SK-N-SH treated with all-trans-retinoic acid at 6 μM for 48 hours (cell line): ENCODE measurements at regions not wholly inside any gene's neighbourhood (a gene's known extent, or its start where the extent isn't known, plus 50 kb on each side); places are given as distances from the start of the nearest gene placed in this dataset.

ENCODE experiments used
- ATAC-seq: fragments of 200-7000 bp; cut with Tn5 transposase; 3 replicates; pipeline ENCODE4 v1.9.1; 2020; ENCODE audit warnings: mild to moderate bottlenecking, moderate library complexity
- ARNTL ChIP-seq: fragments of 450-650 bp; formaldehyde crosslinking; IDR thresholded peaks from 2 replicates; pipeline ENCODE4 v1.5.0; 2020; ENCODE audit warnings: low read depth, mild to moderate bottlenecking, moderate library complexity, borderline replicate concordance
- BACH2 ChIP-seq: fragments of 250-450 bp; sonication (Bioruptor Pico); IDR thresholded peaks from 2 replicates; pipeline ENCODE4 v1.9.0; 2021; ENCODE audit warnings: mild to moderate bottlenecking, borderline replicate concordance
- CREB5 ChIP-seq: fragments of 250-450 bp; sonication (Bioruptor Pico); IDR thresholded peaks from 2 replicates; pipeline ENCODE4 v1.5.1; 2020; ENCODE audit warnings: low read depth, mild to moderate bottlenecking, moderate library complexity
- CSDC2 ChIP-seq: fragments of 250-450 bp; sonication (Bioruptor Pico); IDR thresholded peaks from 2 replicates; pipeline ENCODE4 v1.5.0; 2020; ENCODE audit warnings: mild to moderate bottlenecking, moderate library complexity
- CSRNP3 ChIP-seq: fragments of 250-450 bp; sonication (Bioruptor Pico); IDR thresholded peaks from 2 replicates; pipeline ENCODE4 v1.5.1; 2021; ENCODE audit warnings: mild to moderate bottlenecking, moderate library complexity
- ESRRG ChIP-seq: fragments of 250-450 bp; sonication (Bioruptor Pico); IDR thresholded peaks from 2 replicates; pipeline ENCODE4 v1.6.1; 2021; ENCODE audit warnings: mild to moderate bottlenecking
- GLIS3 ChIP-seq: fragments of 250-450 bp; sonication (Bioruptor Pico); IDR thresholded peaks from 2 replicates; pipeline ENCODE4 v1.5.0; 2020; ENCODE audit warnings: mild to moderate bottlenecking, moderate library complexity
- OSR1 ChIP-seq: fragments of 250-450 bp; sonication (Bioruptor Pico); IDR thresholded peaks from 2 replicates; pipeline ENCODE4 v1.8.0; 2022; ENCODE audit warnings: moderate library complexity, mild to moderate bottlenecking, inconsistent platforms
- PATZ1 ChIP-seq: fragments of 250-450 bp; sonication (Bioruptor Pico); IDR thresholded peaks from 2 replicates; pipeline ENCODE4 v1.8.0; 2020; ENCODE audit warnings: mild to moderate bottlenecking, moderate library complexity, borderline replicate concordance
- POU6F1 ChIP-seq: fragments of 250-450 bp; sonication (Bioruptor Pico); IDR thresholded peaks from 2 replicates; pipeline ENCODE4 v1.8.0; 2021; ENCODE audit warnings: low read depth, mild to moderate bottlenecking, moderate library complexity, borderline replicate concordance
- PPARA ChIP-seq: fragments of 250-450 bp; sonication (Bioruptor Pico); IDR thresholded peaks from 2 replicates; pipeline ENCODE4 v1.5.0; 2020; ENCODE audit warnings: mild to moderate bottlenecking, borderline replicate concordance
- RARB ChIP-seq: fragments of 250-450 bp; sonication (Bioruptor Pico); IDR thresholded peaks from 2 replicates; pipeline ENCODE4 v1.8.0; 2021; ENCODE audit warnings: mild to moderate bottlenecking, moderate library complexity
- SNAI2 ChIP-seq: fragments of 250-450 bp; sonication (Bioruptor Pico); IDR thresholded peaks from 2 replicates; pipeline ENCODE4 v1.5.0; 2020; ENCODE audit warnings: mild to moderate bottlenecking, moderate library complexity
- TCF4 ChIP-seq: fragments of 250-450 bp; sonication (Bioruptor Pico); IDR thresholded peaks from 2 replicates; pipeline ENCODE4 v1.8.0; 2021; ENCODE audit warnings: mild to moderate bottlenecking, moderate library complexity, borderline replicate concordance
- TOX ChIP-seq: fragments of 250-450 bp; sonication (Bioruptor Pico); IDR thresholded peaks from 2 replicates; pipeline ENCODE4 v1.8.0; 2021; ENCODE audit warnings: mild to moderate bottlenecking, moderate library complexity, borderline replicate concordance
- TSHZ2 ChIP-seq: fragments of 250-450 bp; sonication (Bioruptor Pico); IDR thresholded peaks from 2 replicates; pipeline ENCODE4 v1.5.0; 2020; ENCODE audit warnings: mild to moderate bottlenecking, moderate library complexity
- ZC3H10 ChIP-seq: fragments of 250-450 bp; sonication (Bioruptor Pico); IDR thresholded peaks from 2 replicates; pipeline ENCODE4 v1.5.1; 2021; ENCODE audit warnings: mild to moderate bottlenecking, moderate library complexity
- ZFP3 ChIP-seq: fragments of 250-450 bp; sonication (Bioruptor Pico); IDR thresholded peaks from 2 replicates; pipeline ENCODE4 v1.5.0; 2020; ENCODE audit warnings: mild to moderate bottlenecking, moderate library complexity
- ZFP30 ChIP-seq: fragments of 450-650 bp; formaldehyde crosslinking; IDR thresholded peaks from 2 replicates; pipeline ENCODE4 v1.5.0; 2022; ENCODE audit warnings: mild to moderate bottlenecking, moderate library complexity
- ZNF70 ChIP-seq: fragments of 450-650 bp; formaldehyde crosslinking; IDR thresholded peaks from 2 replicates; pipeline ENCODE4 v1.5.0; 2020; ENCODE audit warnings: mild to moderate bottlenecking, moderate library complexity
- ZNF8 ChIP-seq: fragments of 450-650 bp; formaldehyde crosslinking; IDR thresholded peaks from 2 replicates; pipeline ENCODE4 v1.5.0; 2020; ENCODE audit warnings: mild to moderate bottlenecking, moderate library complexity

GRCh38 chr5:171713152-171713551 is 72.5 kb upstream of the SMIM23 start:
- TF ChIP-seq PATZ1 (CRISPR knock-in tag), result no peak
- no peak for TF ChIP-seq RARB (CRISPR knock-in tag)
- no peak for TF ChIP-seq ESRRG (CRISPR knock-in tag)
- no peak for TF ChIP-seq PPARA (CRISPR knock-in tag)
- TF ChIP-seq CSDC2 (CRISPR knock-in tag), result no peak
- TF ChIP-seq POU6F1, result no peak
- no peak for TF ChIP-seq SNAI2
- TF ChIP-seq ZNF70, result no peak
- TF ChIP-seq ZFP3, result no peak
- TF ChIP-seq GLIS3, result no peak
- TF ChIP-seq BACH2 (CRISPR knock-in tag), result no peak
- TF ChIP-seq TCF4 (CRISPR knock-in tag), result no peak
- no peak for TF ChIP-seq TOX (CRISPR knock-in tag)
- TF ChIP-seq ZC3H10 (CRISPR knock-in tag), result no peak
- TF ChIP-seq TSHZ2 (CRISPR knock-in tag), result no peak
- TF ChIP-seq OSR1 (CRISPR knock-in tag), result no peak
- no peak for TF ChIP-seq CSRNP3 (CRISPR knock-in tag)

GRCh38 chr5:171714261-171714660 is 71.4 kb upstream of the SMIM23 start:
- no peak for TF ChIP-seq ZFP30
- no peak for TF ChIP-seq CSDC2 (CRISPR knock-in tag)
- no peak for TF ChIP-seq BACH2 (CRISPR knock-in tag)
- no peak for TF ChIP-seq TOX (CRISPR knock-in tag)
- TF ChIP-seq POU6F1, result no peak
- no peak for TF ChIP-seq PATZ1 (CRISPR knock-in tag)
- TF ChIP-seq ZNF70, result no peak
- no peak for TF ChIP-seq CSRNP3 (CRISPR knock-in tag)
- no peak for TF ChIP-seq TCF4 (CRISPR knock-in tag)
- no peak for TF ChIP-seq ARNTL
- no peak for TF ChIP-seq ZNF8 (CRISPR knock-in tag)
- no peak for TF ChIP-seq ZC3H10 (CRISPR knock-in tag)
- TF ChIP-seq OSR1 (CRISPR knock-in tag), result no peak
- no peak for TF ChIP-seq RARB (CRISPR knock-in tag)
- TF ChIP-seq TSHZ2 (CRISPR knock-in tag), result no peak
- no peak for TF ChIP-seq ZFP3
- TF ChIP-seq ESRRG (CRISPR knock-in tag), result no peak
- TF ChIP-seq GLIS3, result no peak
- TF ChIP-seq CREB5 (CRISPR knock-in tag), result no peak
- no peak for ATAC-seq

More at GRCh38 chr5:171713152-171713551, 72.5 kb upstream of the SMIM23 start:
- ATAC-seq, result no peak
